ENCODE measurements at regions not wholly inside any gene's neighbourhood (a gene's known extent, or its start where the extent isn't known, plus 50 kb on each side); places are given as distances from the start of the nearest gene placed in this dataset.

DNA sequence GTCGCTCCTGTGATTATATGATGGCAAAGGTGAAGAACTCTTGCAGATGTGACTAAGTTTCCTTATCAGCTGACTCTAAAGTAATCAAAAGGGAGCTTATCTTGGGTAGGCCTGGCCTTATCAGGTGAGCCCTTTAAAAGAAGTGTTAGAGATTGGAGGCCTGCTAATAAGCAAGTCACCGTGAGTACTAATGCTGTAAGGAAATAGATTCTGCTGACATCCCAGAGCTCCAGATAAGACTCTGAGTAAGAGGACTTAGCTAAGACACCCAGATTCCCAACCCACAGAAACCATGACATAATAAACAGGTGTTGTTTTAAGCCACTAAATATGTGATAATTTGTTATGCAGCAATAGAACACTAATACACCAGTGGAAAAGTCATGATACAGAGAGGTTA is 99.9 kb upstream of the FAM20A start:
- no peak overlapping the region for H3K4me3 Mint-ChIP-seq (ENCODE audit: unreplicated experiment)
- H3K27ac Mint-ChIP-seq (ENCODE audit: unreplicated experiment) = no peak overlapping the region
- no peaks in the 10 kb centered on the region for H3K27me3 Mint-ChIP-seq (ENCODE audit: unreplicated experiment)
- H3K36me3 Mint-ChIP-seq (ENCODE audit: unreplicated experiment) = no peaks in the 10 kb centered on the region
- no peaks in the 10 kb centered on the region for H3K4me1 Mint-ChIP-seq (ENCODE audit: low read depth, unreplicated experiment)
- H3K9me3 Mint-ChIP-seq (ENCODE audit: unreplicated experiment) = peaks cover 4% of the 10 kb centered on the region
- TF ChIP-seq, protein P1, sequence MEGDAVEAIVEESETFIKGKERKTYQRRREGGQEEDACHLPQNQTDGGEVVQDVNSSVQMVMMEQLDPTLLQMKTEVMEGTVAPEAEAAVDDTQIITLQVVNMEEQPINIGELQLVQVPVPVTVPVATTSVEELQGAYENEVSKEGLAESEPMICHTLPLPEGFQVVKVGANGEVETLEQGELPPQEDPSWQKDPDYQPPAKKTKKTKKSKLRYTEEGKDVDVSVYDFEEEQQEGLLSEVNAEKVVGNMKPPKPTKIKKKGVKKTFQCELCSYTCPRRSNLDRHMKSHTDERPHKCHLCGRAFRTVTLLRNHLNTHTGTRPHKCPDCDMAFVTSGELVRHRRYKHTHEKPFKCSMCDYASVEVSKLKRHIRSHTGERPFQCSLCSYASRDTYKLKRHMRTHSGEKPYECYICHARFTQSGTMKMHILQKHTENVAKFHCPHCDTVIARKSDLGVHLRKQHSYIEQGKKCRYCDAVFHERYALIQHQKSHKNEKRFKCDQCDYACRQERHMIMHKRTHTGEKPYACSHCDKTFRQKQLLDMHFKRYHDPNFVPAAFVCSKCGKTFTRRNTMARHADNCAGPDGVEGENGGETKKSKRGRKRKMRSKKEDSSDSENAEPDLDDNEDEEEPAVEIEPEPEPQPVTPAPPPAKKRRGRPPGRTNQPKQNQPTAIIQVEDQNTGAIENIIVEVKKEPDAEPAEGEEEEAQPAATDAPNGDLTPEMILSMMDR (IDR thresholded peaks at IDR 0.05; ENCODE audit: partially characterized antibody, unreplicated experiment) = no peak
- DNase-seq = no peak

DNA sequence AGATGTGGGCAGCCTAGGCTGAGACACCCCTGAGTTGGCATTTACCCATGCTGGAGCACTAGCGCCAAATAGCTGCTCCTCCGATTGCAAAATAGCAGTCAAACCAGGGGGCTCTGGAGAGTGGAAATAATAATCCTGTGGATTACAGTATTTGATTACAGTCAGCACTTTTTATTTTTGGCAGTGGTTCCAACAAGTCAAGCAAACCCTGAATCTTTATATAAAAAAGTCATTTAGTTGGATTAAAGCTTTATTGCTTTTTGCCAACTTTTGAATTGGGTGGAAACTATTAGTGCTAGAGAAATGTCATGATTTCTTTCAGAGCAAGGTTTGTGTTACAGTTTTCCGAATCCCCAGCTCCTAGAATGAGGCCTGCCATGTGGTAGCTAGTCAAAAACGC is 99.3 kb upstream of the FAM20A start:
- TF ChIP-seq, protein P1 (IDR thresholded peaks at IDR 0.05; ENCODE audit: partially characterized antibody, unreplicated experiment) = no peak
- H3K4me3 Mint-ChIP-seq (ENCODE audit: unreplicated experiment) = no peak overlapping the region
- H3K27ac Mint-ChIP-seq (ENCODE audit: unreplicated experiment) = no peak overlapping the region
- H3K36me3 Mint-ChIP-seq (ENCODE audit: unreplicated experiment) = peaks cover 6% of the 10 kb centered on the region
- no peak for DNase-seq
- no peaks in the 10 kb centered on the region for H3K4me1 Mint-ChIP-seq (ENCODE audit: low read depth, unreplicated experiment)
- H3K9me3 Mint-ChIP-seq (ENCODE audit: unreplicated experiment) = peaks cover 4% of the 10 kb centered on the region
- peaks cover 2% of the 10 kb centered on the region for H3K27me3 Mint-ChIP-seq (ENCODE audit: unreplicated experiment)

DNA sequence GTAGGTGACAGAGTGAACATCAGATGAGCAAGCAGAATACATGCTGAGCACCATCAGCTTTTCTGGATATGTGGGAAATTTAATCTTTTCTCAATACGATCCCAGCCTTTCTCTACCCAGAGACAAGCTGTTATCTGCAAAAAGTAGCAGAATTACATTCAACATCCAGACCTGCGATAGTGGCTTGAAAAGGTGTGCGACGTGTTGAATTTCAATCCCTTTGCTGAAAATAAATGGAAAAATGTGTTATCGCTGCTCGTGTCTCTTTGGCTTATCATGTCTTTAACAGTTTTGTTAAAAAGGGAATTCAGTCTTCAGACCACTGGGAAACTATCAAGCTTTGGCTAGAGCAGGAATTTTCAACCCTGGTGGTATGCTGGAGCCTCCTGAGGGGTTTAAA is 98.8 kb upstream of the FAM20A start:
- no peak overlapping the region for H3K27ac Mint-ChIP-seq (ENCODE audit: unreplicated experiment)
- H3K4me1 Mint-ChIP-seq (ENCODE audit: low read depth, unreplicated experiment) = no peaks in the 10 kb centered on the region
- TF ChIP-seq, protein P1 (IDR thresholded peaks at IDR 0.05; ENCODE audit: partially characterized antibody, unreplicated experiment) = no peak
- no peak for DNase-seq
- H3K9me3 Mint-ChIP-seq (ENCODE audit: unreplicated experiment) = peaks cover 1% of the 10 kb centered on the region
- peaks cover 2% of the 10 kb centered on the region for H3K27me3 Mint-ChIP-seq (ENCODE audit: unreplicated experiment)
- H3K4me3 Mint-ChIP-seq (ENCODE audit: unreplicated experiment) = no peak overlapping the region
- H3K36me3 Mint-ChIP-seq (ENCODE audit: unreplicated experiment) = peaks cover 6% of the 10 kb centered on the region

DNA sequence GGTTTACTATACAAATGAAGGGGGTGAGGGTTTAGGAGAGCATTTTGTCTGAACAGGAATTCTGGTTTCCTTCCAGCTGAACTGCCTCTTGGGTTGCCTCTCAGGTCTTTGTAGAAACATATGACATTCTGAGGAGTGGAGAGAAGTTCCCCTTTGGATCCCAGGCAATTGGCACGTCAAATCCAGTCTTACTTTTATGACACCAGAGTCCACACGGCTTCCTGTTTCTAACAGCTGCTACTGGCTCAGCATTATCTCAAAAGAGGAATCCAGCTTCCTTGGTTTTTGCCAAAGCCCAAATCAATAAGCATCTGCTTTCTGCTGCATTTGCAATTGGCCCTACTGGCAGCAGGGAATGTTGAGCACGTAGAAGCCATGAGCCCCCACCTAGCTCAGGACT is 97.6 kb upstream of the FAM20A start:
- H3K9me3 Mint-ChIP-seq (ENCODE audit: unreplicated experiment) = no peaks in the 10 kb centered on the region
- H3K4me1 Mint-ChIP-seq (ENCODE audit: low read depth, unreplicated experiment) = no peaks in the 10 kb centered on the region
- no peak overlapping the region for H3K27ac Mint-ChIP-seq (ENCODE audit: unreplicated experiment)
- TF ChIP-seq, protein P1 (IDR thresholded peaks at IDR 0.05; ENCODE audit: partially characterized antibody, unreplicated experiment) = no peak
- no peak for DNase-seq
- H3K36me3 Mint-ChIP-seq (ENCODE audit: unreplicated experiment) = peaks cover 6% of the 10 kb centered on the region
- H3K4me3 Mint-ChIP-seq (ENCODE audit: unreplicated experiment) = no peak overlapping the region
- H3K27me3 Mint-ChIP-seq (ENCODE audit: unreplicated experiment) = peaks cover 2% of the 10 kb centered on the region

DNA sequence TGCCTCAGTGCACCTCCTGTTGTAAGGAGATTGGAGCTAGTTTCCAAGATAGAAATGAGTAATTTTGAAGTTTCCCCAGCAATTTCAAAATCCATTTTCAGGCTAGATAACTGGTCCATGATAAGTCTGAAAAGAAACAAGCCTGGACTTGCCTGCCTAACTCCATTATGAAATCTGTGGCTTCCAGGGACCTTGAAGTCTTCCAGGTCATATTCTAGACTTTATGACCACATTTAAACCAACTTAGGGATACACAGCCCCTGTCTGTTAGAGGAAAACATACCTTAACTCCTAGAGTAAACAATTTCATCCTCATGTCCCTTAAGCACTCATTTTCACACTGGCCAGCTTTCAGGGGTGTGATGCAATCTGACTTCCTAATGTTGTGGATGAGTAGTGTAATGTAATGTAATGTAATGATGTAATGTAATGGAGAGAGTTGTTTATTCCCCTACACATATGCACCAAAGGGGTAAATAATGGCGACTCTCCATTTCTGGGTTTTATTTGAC is 96.7 kb upstream of the FAM20A start:
- no peaks in the 10 kb centered on the region for H3K4me1 Mint-ChIP-seq (ENCODE audit: low read depth, unreplicated experiment)
- peaks cover 6% of the 10 kb centered on the region for H3K36me3 Mint-ChIP-seq (ENCODE audit: unreplicated experiment)
- peaks cover 2% of the 10 kb centered on the region for H3K27me3 Mint-ChIP-seq (ENCODE audit: unreplicated experiment)
- DNase-seq = no peak
- H3K4me3 Mint-ChIP-seq (ENCODE audit: unreplicated experiment) = no peak overlapping the region
- TF ChIP-seq, protein P1 (IDR thresholded peaks at IDR 0.05; ENCODE audit: partially characterized antibody, unreplicated experiment) = no peak
- no peaks in the 10 kb centered on the region for H3K9me3 Mint-ChIP-seq (ENCODE audit: unreplicated experiment)
- H3K27ac Mint-ChIP-seq (ENCODE audit: unreplicated experiment) = no peak overlapping the region

Measured in glutamatergic neuron (in vitro differentiated cells).